AG04450 (cell line): ENCODE measurements at regions not wholly inside any gene's neighbourhood (a gene's known extent, or its start where the extent isn't known, plus 50 kb on each side); places are given as distances from the start of the nearest gene placed in this dataset.

Experiments
- CTCF ChIA-PET: fragments of 300-600, 350-600 bp; formaldehyde crosslinking; extraction: SDS; loops from one replicate; lab custom pipeline; 2022; ENCODE audit warnings: antibody characterized with exemption, inconsistent platforms; lab: Charles Lee
- POLR2A ChIA-PET: fragments of 350-600 bp; formaldehyde crosslinking; extraction: SDS; loops from one replicate; lab custom pipeline; 2021; ENCODE audit warnings: antibody characterized with exemption, inconsistent platforms; lab: Yijun Ruan, JAX
- DNase-seq: peaks from one replicate; pipeline ENCODE4 v3.0.0-alpha.2; 2011; ENCODE audit warnings: low read depth, low spot score
- H3K27ac ChIP-seq: one replicate; pipeline ENCODE4 v1.5.1; 2012; ENCODE audit warnings: low read depth, low read length, control low read depth
- H3K27me3 ChIP-seq: one replicate; pipeline ENCODE4 v1.6.0; 2012; ENCODE audit warnings: low read length; ENCODE audit not compliant: control insufficient read depth, insufficient read depth
- H3K4me3 ChIP-seq: 2 replicates; pipeline ENCODE4 v1.5.1; 2011; ENCODE audit warnings: mild to moderate bottlenecking, low read depth, low read length, control low read depth
- H3K9me3 ChIP-seq: 2 replicates; pipeline ENCODE4 v1.5.1; 2012; ENCODE audit warnings: low read length; ENCODE audit not compliant: control insufficient read depth, insufficient read depth
- CTCF ChIP-seq: IDR thresholded peaks from 2 replicates; pipeline ENCODE4 v1.5.1; 2011; ENCODE audit warnings: low read depth, low read length, control low read depth, inconsistent platforms

- no peak for DNase-seq
Observed at GRCh38 chr9:33687779-33688178, 107.6 kb upstream of the PRSS3 start.

GRCh38 chr9:33690143-33690933 is 105.0 kb upstream of the PRSS3 start:
- Histone ChIP-seq H3K9me3 (no peaks in the 10 kb centered on the region), H3K27me3 (peaks cover 31% of the 10 kb centered on the region), H3K4me3 (no peak overlapping the region), H3K27ac (no peak overlapping the region)
- no peak for DNase-seq
- ChIA-PET CTCF (no interaction called here), POLR2A (no interaction called here)
- no peak for TF ChIP-seq CTCF

More at GRCh38 chr9:33687779-33688178, 107.6 kb upstream of the PRSS3 start:
- TF ChIP-seq CTCF, result no peak
- ChIA-PET CTCF (no interaction called here), POLR2A (no interaction called here)
- Histone ChIP-seq H3K27ac (no peak overlapping the region), H3K4me3 (no peak overlapping the region), H3K9me3 (no peaks in the 10 kb centered on the region), H3K27me3 (peaks cover 30% of the 10 kb centered on the region)

GRCh38 chr9:33695299-33695698 is 100.1 kb upstream of the PRSS3 start:
- H3K9me3 ChIP-seq, result no peaks in the 10 kb centered on the region
- no peak for TF ChIP-seq CTCF
- ChIA-PET CTCF (interaction anchor here (1.0 kb wide), 1 partner anchor 72 kb away, joined by 3 read pairs; no protein-coding TSS in a partner anchor), POLR2A (no interaction called here)
- H3K27me3 ChIP-seq, result peaks cover 38% of the 10 kb centered on the region
- H3K4me3 ChIP-seq, result no peak overlapping the region
- H3K27ac ChIP-seq, result no peak overlapping the region
- DNase-seq, result no peak

- no peak for TF ChIP-seq CTCF
- ChIA-PET POLR2A (no interaction called here), CTCF (interaction anchor here (0.7 kb wide), 1 partner anchor 72 kb away, joined by 3 read pairs; no protein-coding TSS in a partner anchor)
Observed at GRCh38 chr9:33695856-33696255, 99.5 kb upstream of the PRSS3 start.

GRCh38 chr9:33697171-33697570 is 98.2 kb upstream of the PRSS3 start:
- Histone ChIP-seq H3K4me3 (no peak overlapping the region), H3K9me3 (no peaks in the 10 kb centered on the region), H3K27me3 (peaks cover 31% of the 10 kb centered on the region), H3K27ac (no peak overlapping the region)
- TF ChIP-seq CTCF, result no peak
- POLR2A ChIA-PET, result no interaction called here
- no peak for DNase-seq
- CTCF ChIA-PET, result no interaction called here

More at GRCh38 chr9:33695856-33696255, 99.5 kb upstream of the PRSS3 start:
- H3K27ac ChIP-seq, result no peak overlapping the region
- H3K9me3 ChIP-seq, result no peaks in the 10 kb centered on the region
- no peak for DNase-seq
- H3K4me3 ChIP-seq, result no peak overlapping the region
- H3K27me3 ChIP-seq, result peaks cover 36% of the 10 kb centered on the region
